Stimulated activated naive CD4-positive, alpha-beta T cell (primary cell): ENCODE measurements at regions not wholly inside any gene's neighbourhood (a gene's known extent, or its start where the extent isn't known, plus 50 kb on each side); places are given as distances from the start of the nearest gene placed in this dataset.

Experiments used
- DNase-seq, 6 experiments: peaks; one replicate each; lab custom pipeline; 2025; lab: John Stamatoyannopoulos, UW

- DNase-seq: no peak
Measured at GRCh38 chr3:98962951-98963350, 61.5 kb upstream of the DCBLD2 start.

- no peak for DNase-seq
Measured at GRCh38 chr3:98962189-98962930, 60.9 kb upstream of the DCBLD2 start.

- DNase-seq: no peak
Measured at GRCh38 chr3:98961161-98962155, 60.0 kb upstream of the DCBLD2 start.

- DNase-seq: no peak
Measured at GRCh38 chr3:98957681-98958080, 56.2 kb upstream of the DCBLD2 start.

DNA sequence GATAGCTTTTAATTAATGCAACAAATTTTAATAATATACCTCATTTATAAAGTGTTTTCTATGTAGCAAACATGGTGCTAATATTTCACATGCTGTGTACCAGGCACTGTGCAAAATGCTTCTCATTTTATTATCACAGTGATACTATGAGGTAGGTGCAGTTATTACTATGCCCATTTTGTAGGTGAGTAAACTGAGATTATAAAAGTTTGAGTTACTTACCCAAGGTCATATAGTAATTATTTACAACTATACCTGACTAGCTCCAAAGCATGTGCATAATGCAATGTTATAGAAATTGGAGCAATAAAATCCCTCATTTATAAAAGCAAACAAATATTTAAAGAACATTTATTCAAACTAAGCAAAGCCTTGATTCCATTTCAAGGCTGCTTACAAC is 54.5 kb upstream of the DCBLD2 start:
- DNase-seq: no peak

GRCh38 chr3:98954791-98955604 is 53.5 kb upstream of the DCBLD2 start:
- no peak for DNase-seq

DNA sequence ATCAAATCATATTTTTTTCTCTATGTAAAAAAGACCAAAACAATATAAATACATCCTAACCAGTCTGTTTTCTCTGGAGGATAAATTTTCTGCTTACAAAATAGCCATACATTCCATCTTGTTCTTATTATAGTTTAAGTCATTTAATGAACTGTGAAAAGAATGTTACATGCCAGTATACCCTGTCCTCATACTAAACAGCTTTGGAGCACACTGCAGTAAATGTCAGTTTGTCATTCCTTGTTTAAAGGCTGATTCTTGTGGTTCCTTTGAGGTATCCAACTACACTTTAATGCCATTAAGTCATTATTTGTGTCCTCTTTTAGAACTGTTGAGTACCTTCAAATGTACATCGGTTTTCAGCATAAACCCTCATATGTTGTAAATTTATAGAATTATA is 52.7 kb upstream of the DCBLD2 start:
- no peak for DNase-seq

- DNase-seq: no peak
Measured at GRCh38 chr3:98952404-98952803, 50.9 kb upstream of the DCBLD2 start.
